Embryonic facial prominence (tissue), 1 donor: ENCODE measurements at regions not wholly inside any gene's neighbourhood (a gene's known extent, or its start where the extent isn't known, plus 50 kb on each side); places are given as distances from the start of the nearest gene placed in this dataset.

Experiments used
- DNase-seq: peaks from one replicate; pipeline ENCODE4 v3.0.0-alpha.2; 2016; ENCODE audit errors: extremely low spot score

DNA sequence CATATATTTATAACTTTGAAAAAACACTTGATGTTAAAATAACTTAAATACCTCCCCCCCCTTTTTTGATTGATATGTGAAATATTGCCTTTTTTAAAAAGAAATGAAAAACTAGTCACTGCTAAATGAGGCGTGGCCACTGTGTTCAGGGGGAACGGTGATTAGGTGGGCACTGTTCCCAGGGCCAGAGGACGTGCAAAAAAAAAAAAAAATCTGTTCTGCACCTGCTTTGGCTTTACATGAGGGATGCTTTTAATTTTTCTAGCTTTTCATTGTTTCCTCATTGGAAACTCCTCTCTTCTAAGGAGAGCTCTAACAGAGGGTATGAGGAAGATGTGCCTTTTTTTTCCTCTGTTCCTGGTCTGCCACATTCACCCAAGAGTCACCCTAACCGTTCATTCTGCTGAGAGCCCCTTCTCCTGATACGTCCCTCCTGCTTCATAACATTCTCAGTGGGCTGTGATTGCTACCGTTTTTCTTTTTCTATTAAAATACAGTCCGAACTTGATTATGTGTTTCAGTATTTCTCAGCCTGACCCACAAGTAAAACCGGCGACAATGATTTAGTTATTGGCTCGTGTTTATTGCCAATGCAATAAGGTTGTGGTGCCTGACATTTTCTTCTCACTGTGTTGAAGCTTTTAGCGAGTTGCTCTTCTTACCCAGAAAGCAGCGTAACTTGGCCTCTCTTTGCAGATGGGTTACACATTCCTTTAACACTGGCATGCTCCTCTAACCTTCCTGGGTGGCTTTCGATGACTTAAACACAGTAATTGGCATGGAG is 64.8 kb upstream of the ZNF536 start:
- no peak for DNase-seq

- DNase-seq, result no peak
Measured at GRCh38 chr19:30309176-30309575, 63.0 kb upstream of the ZNF536 start.

DNA sequence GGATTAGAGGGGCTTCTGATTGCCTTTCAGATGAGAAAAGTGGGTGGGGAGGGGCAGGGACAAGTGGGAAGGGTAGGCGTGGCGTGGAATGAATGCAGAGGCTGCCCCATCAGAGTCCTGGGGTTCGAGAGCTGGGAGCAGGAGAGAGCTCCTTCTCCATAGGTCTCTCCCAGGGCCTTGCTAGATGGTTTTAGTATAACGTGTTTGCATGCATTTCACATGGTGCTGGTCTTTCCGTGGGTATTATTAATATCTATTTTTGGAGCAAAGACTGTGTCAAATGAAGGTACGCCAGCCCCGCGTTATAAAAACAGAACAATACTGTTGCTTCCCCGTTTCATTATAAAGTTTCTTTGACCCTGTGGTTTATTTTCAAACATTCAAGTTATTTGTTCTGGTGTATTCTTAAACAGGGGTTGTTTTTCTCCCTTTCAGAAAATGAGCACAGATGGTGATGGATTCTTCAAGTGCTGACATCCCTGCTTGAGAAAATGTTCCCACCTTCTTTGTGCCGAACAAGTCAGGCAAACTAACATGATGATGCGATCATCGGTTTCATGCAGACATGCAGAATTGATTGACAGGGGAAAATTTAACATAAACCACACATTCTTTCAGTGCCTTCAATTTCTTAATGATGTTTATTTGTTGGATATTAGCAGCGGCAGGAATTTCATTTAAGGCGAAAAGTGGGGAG is 62.1 kb upstream of the ZNF536 start:
- no peak for DNase-seq

- no peak for DNase-seq
Measured at GRCh38 chr19:30310602-30311263, 61.5 kb upstream of the ZNF536 start.

- no peak for DNase-seq
Measured at GRCh38 chr19:30311911-30312310, 60.3 kb upstream of the ZNF536 start.

DNA sequence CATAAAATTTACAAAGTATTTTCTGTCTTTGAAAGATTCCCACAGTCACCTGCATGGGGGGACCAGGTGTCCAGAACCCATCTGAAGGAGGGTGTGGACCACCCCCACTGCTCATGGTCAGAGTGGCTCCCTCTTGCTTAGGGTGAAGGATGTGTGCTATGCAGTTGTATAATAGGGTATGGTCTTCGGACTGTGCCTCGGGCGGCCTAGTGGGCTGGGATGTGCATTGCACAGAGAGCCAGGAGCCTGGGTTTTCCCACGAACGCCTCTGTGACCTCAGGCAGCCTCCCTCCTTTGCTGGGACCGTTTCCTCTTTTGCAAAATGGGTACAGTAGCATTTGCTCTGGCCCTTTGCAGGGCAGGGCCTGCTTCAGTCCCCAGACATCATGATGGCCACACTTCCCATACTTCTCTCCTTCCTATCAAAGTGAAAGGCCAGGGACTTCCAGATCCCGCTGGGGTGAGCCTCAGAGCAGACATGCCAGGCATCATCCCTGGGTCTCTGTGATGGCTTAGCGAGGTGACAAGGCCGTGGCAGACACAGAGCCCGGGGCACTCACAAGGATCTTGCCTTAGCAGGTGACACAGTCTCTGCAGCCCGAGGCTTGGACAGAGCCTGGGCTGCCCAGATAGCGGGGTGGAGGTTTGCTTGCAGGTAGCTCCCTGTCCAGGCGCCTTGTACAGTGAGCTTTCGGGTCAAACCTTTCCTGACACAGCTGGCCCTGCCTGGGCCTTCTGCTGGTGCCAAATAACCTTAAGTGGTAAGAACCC is 59.4 kb upstream of the ZNF536 start:
- DNase-seq, result no peak

GRCh38 chr19:30313353-30313750 is 58.8 kb upstream of the ZNF536 start:
- no peak for DNase-seq

DNA sequence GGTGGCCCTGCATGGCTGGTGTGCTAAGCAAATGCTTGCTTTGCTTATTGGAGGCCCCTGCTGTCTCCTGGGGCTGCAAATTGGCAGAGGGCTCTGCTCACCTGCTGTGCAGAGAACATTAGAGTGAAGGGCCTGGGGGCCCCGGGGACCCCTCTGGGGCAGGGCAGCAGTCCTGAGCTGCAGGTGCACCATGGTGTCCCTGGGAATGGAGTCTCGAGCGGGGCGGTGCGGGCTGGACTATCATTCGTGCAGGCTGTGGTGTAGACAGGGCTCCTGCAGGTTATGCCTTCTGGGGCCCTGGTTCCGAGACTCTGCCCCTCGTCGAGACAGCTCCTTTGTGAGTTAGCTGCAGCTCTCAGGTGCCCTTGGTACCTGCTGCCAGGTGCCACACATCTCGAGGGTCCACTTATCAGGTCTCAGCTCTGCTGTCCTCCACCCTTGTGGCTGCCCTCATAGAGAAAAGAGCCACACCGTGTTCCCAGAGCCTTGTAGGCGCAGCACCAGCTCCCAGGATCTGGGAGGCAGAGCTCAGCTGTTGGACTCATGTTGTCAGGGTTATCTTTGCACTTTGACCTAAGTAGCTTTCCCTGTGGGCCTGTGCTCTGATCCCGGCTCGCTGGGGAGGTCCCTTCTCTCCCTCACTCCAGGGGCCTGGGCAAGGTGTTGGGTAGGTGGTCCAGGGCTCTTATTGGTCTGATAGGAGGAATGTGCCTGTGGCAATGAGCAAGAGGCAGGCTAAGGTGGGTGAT is 58.0 kb upstream of the ZNF536 start:
- DNase-seq, result no peak

GRCh38 chr19:30314805-30315155 is 57.4 kb upstream of the ZNF536 start:
- no peak for DNase-seq

DNA sequence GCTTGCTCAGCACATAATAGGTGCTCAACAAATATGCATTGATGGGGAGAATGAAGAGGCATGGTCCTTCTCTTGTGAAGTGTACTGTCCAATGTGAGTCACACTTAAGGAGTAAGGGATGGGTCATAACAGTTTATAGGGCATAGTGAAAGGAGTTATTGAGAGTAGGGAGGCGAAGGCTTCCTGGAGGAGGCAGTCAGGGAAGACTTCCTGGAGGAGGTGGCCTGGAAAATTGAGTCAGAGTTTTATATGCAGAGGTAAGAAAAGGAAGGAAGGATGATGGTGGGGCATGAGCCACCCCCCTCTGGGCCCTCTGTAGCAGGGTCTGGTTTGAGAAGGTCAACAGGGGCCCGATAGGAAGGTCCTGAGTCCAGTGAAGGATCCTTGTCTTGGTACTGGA is 57.0 kb upstream of the ZNF536 start:
- DNase-seq, result no peak

GRCh38 chr19:30316000-30316491 is 56.1 kb upstream of the ZNF536 start:
- DNase-seq, result no peak

DNA sequence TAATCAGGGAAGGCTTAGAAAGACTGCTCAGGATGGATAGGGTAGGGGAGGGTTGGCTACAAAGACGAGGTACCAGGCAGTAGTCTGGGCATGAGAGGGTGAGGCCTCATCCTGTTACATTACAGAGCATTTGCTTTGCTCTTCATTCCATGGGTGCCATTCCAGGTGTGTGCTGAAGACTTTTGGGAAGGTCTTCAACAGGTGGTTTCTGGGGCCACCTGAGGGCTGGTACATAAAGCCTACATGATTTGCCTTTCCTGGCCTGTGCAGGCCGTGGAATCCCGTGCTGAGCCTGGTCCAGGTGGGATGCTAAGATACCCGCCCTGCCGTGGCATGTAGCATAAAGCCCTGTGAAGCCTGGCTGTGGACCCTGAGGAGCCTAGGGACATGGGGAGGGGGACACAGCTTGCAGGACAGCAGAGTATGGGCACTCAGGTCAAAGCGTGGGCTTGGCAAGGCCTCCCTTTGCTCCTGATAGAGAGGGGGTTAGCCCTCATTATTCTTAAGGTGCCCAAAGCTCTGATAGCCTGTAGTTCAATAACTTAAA is 55.6 kb upstream of the ZNF536 start:
- no peak for DNase-seq

DNA sequence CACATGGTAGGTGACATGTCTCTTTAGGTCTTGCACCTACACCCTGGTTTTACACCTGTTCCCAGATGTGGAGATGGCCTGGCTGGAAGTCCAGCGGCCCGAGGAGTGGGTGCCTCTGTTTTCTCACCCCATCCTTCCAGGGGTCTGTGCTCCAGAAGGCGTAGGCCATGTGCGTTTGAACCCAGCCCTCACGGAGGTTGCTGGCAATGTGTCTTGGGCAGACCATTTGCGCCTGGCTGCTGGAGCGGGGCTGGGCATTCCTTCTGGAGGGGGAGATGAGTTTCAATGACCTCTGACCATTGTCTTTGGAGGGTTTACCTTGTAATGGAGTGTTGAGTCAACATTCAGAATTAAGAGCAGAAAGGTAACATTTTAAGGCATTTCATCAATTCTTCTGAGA is 54.8 kb upstream of the ZNF536 start:
- DNase-seq, result no peak

DNA sequence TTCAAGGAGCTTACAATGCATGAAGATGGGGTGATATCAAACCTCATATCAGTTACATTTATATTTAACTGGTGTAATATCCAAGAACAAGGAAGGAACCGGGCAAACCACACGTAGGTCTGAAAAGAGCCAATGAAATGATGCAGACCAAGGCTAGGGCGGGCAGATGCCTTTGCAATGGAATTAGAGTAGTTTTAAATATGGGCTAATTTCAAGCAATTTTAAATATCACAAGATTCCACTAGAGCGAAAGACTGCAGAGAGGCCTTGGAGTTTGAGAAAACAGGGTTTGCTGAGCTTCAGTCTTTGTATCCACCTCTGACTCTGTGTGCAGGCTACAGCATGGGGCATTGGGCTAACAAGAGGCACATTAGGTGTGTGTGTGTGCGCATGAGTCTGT is 53.9 kb upstream of the ZNF536 start:
- DNase-seq, result no peak

- no peak for DNase-seq
Measured at GRCh38 chr19:30318936-30319335, 53.2 kb upstream of the ZNF536 start.

DNA sequence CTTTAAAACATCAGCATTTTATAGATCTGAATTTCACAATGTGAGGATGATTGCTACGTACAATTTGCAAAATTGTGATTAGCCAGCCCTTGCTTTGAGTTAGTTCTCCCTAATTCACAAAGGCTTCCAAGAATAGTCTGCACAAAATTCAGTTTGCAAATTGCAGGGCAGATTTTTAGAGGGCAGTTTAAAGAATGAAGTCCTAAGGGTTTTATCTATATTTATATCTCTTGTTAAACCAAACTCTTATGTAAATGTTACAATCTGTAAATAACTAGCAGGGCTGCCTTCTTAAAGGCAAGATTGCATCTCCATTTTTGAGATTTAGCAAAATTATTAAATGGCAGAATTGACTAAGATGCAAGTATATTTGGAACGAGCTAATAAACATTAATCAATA is 52.8 kb upstream of the ZNF536 start:
- DNase-seq, result no peak

DNA sequence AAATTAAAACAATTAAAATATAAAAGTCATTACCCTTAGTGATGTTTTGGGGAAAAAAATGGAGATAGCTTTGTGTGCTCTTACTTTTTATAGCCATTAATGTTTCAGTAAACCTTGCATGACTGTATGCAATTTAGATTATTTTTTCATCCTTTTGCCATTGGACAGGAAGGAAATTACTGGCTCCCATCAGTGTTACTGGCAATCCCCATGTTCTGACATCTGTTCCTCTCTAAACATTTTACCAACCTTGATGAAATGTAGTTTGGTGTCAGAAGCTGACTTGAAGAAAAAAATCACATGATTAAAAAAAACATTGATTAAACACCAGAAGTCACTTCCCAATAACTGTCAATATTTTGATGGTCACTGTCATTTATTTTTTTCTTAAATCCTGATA is 52.3 kb upstream of the ZNF536 start:
- DNase-seq, result no peak

DNA sequence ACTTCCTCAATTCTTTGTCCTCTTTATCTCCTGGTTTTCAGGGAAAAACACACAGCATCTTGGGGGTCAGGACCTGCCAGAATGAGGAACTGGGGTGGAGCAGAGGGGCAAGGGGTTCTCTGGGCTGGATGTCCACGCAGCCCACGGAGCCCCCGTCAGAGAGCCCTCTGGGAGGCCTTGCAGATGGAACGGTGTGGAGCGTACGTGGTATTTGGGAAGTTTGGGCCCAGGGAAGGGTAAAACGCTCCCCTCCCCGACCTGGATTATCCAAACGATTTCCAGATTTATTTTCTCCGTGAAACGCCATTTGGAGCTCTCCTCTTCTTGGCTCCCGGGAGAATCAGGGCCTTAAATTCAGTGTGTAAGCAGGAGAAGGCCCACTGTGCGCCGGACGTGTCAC is 51.7 kb upstream of the ZNF536 start:
- DNase-seq, result no peak

- DNase-seq, result no peak
Measured at GRCh38 chr19:30320916-30321315, 51.3 kb upstream of the ZNF536 start.
